Activated naive CD4-positive, alpha-beta T cell treated with anti-CD3 and anti-CD28 coated beads for 36 hours (primary cell): ENCODE measurements at regions not wholly inside any gene's neighbourhood (a gene's known extent, or its start where the extent isn't known, plus 50 kb on each side); places are given as distances from the start of the nearest gene placed in this dataset.

Source experiments
- CTCF ChIA-PET: fragments of 350-600 bp; sonication (Branson Sonifier 250); formaldehyde crosslinking; loops from one replicate; lab custom pipeline; 2021; ENCODE audit warnings: antibody characterized with exemption; lab: Charles Lee
- DNase-seq: peaks from one replicate; pipeline ENCODE4 v3.0.0-alpha.2; 2020
- H3K27ac Mint-ChIP-seq: one replicate; pipeline ENCODE4 v1.8.0; 2021; ENCODE audit warnings: mild to moderate bottlenecking, mixed read lengths
- H3K27me3 Mint-ChIP-seq: one replicate; pipeline ENCODE4 v1.8.0; 2021; ENCODE audit warnings: low read depth, mixed read lengths
- H3K36me3 Mint-ChIP-seq: one replicate; pipeline ENCODE4 v1.8.0; 2021; ENCODE audit warnings: low read depth, mixed read lengths
- H3K4me1 Mint-ChIP-seq: one replicate; pipeline ENCODE4 v1.8.0; 2021; ENCODE audit warnings: low read depth, mixed read lengths
- H3K4me3 Mint-ChIP-seq: one replicate; pipeline ENCODE4 v1.8.0; 2021; ENCODE audit warnings: mild to moderate bottlenecking, moderate library complexity, mixed read lengths
- H3K9me3 Mint-ChIP-seq: one replicate; pipeline ENCODE4 v1.8.0; 2021; ENCODE audit warnings: mixed read lengths
- intact Hi-C: fragments of 100-400 bp; cut with micrococcal nuclease; formaldehyde crosslinking; loops from one replicate; pipeline ENCODE4 v1.15.1; 2023

- Mint-ChIP-seq H3K27ac (no peak overlapping the region), H3K36me3 (no peaks in the 10 kb centered on the region), H3K4me1 (no peaks in the 10 kb centered on the region), H3K4me3 (no peak overlapping the region), H3K9me3 (peaks cover 11% of the 10 kb centered on the region), H3K27me3 (no peaks in the 10 kb centered on the region)
- CTCF ChIA-PET, result no interaction called here
- intact Hi-C loops, result no loop called here
- no peak for DNase-seq
These were observed 520.2 kb upstream of the ZWINT start for GRCh38 chr10:56881218-56881617.

GRCh38 chr10:56880606-56881005 lies 519.5 kb upstream of the ZWINT start:
- Mint-ChIP-seq H3K27ac (no peak overlapping the region), H3K4me3 (no peak overlapping the region), H3K4me1 (no peaks in the 10 kb centered on the region), H3K9me3 (peaks cover 11% of the 10 kb centered on the region), H3K36me3 (no peaks in the 10 kb centered on the region), H3K27me3 (no peaks in the 10 kb centered on the region)
- CTCF ChIA-PET, result no interaction called here
- no peak for DNase-seq
- intact Hi-C loops, result no loop called here

GRCh38 chr10:56874950-56875349 lies 513.9 kb upstream of the ZWINT start:
- Mint-ChIP-seq H3K36me3 (no peaks in the 10 kb centered on the region), H3K27me3 (no peaks in the 10 kb centered on the region), H3K27ac (no peak overlapping the region), H3K4me1 (no peaks in the 10 kb centered on the region), H3K9me3 (peaks cover 4% of the 10 kb centered on the region), H3K4me3 (no peak overlapping the region)
- no peak for DNase-seq
- intact Hi-C loops, result no loop called here
- CTCF ChIA-PET, result no interaction called here

- Mint-ChIP-seq H3K9me3 (peaks cover 2% of the 10 kb centered on the region), H3K27ac (no peak overlapping the region), H3K4me1 (no peaks in the 10 kb centered on the region), H3K27me3 (no peaks in the 10 kb centered on the region), H3K36me3 (no peaks in the 10 kb centered on the region), H3K4me3 (no peak overlapping the region)
- CTCF ChIA-PET, result no interaction called here
- intact Hi-C loops, result no loop called here
- no peak for DNase-seq
These were observed 510.2 kb upstream of the ZWINT start for GRCh38 chr10:56871160-56871668.

GRCh38 chr10:56867236-56867635 lies 506.2 kb upstream of the ZWINT start:
- Mint-ChIP-seq H3K4me1 (no peaks in the 10 kb centered on the region), H3K27me3 (no peaks in the 10 kb centered on the region), H3K27ac (no peak overlapping the region), H3K36me3 (no peaks in the 10 kb centered on the region), H3K4me3 (no peak overlapping the region), H3K9me3 (peaks cover 6% of the 10 kb centered on the region)
- no peak for DNase-seq
- CTCF ChIA-PET, result no interaction called here
- intact Hi-C loops, result no loop called here

- intact Hi-C loops, result no loop called here
- Mint-ChIP-seq H3K27me3 (no peaks in the 10 kb centered on the region), H3K4me1 (no peaks in the 10 kb centered on the region), H3K36me3 (no peaks in the 10 kb centered on the region), H3K9me3 (peaks cover 7% of the 10 kb centered on the region), H3K4me3 (no peak overlapping the region), H3K27ac (no peak overlapping the region)
- DNase-seq, result no peak
- CTCF ChIA-PET, result no interaction called here
These were observed 495.5 kb upstream of the ZWINT start for GRCh38 chr10:56856569-56856968.

GRCh38 chr10:56844978-56845529 lies 484.0 kb upstream of the ZWINT start:
- Mint-ChIP-seq H3K4me3 (no peak overlapping the region), H3K27me3 (no peaks in the 10 kb centered on the region), H3K4me1 (no peaks in the 10 kb centered on the region), H3K27ac (no peak overlapping the region), H3K36me3 (no peaks in the 10 kb centered on the region), H3K9me3 (no peaks in the 10 kb centered on the region)
- CTCF ChIA-PET, result no interaction called here
- DNase-seq, result no peak
- intact Hi-C loops, result no loop called here

GRCh38 chr10:56836659-56837058 lies 475.6 kb upstream of the ZWINT start:
- no peak for DNase-seq
- Mint-ChIP-seq H3K27me3 (no peaks in the 10 kb centered on the region), H3K9me3 (peaks cover 1% of the 10 kb centered on the region), H3K4me1 (no peaks in the 10 kb centered on the region), H3K4me3 (no peak overlapping the region), H3K27ac (no peak overlapping the region), H3K36me3 (no peaks in the 10 kb centered on the region)
- CTCF ChIA-PET, result no interaction called here
- intact Hi-C loops, result no loop called here

GRCh38 chr10:56831681-56832080 lies 470.6 kb upstream of the ZWINT start:
- intact Hi-C loops, result no loop called here
- Mint-ChIP-seq H3K4me1 (no peaks in the 10 kb centered on the region), H3K36me3 (no peaks in the 10 kb centered on the region), H3K27ac (no peak overlapping the region), H3K27me3 (no peaks in the 10 kb centered on the region), H3K9me3 (peaks cover 11% of the 10 kb centered on the region), H3K4me3 (no peak overlapping the region)
- CTCF ChIA-PET, result no interaction called here
- DNase-seq, result no peak

GRCh38 chr10:56823849-56824248 lies 462.8 kb upstream of the ZWINT start:
- CTCF ChIA-PET, result no interaction called here
- no peaks in the 10 kb centered on the region for H3K36me3 Mint-ChIP-seq
- no peak overlapping the region for H3K27ac Mint-ChIP-seq
- peaks cover 30% of the 10 kb centered on the region for H3K9me3 Mint-ChIP-seq
- H3K4me3 Mint-ChIP-seq, result no peak overlapping the region
- no peak for DNase-seq
- no peaks in the 10 kb centered on the region for H3K4me1 Mint-ChIP-seq
- H3K27me3 Mint-ChIP-seq, result no peaks in the 10 kb centered on the region
- intact Hi-C loops, result no loop called here

GRCh38 chr10:56805022-56805421 lies 444.0 kb upstream of the ZWINT start:
- intact Hi-C loops, result no loop called here
- H3K4me3 Mint-ChIP-seq, result no peak overlapping the region
- no peak for DNase-seq
- CTCF ChIA-PET, result no interaction called here
- no peaks in the 10 kb centered on the region for H3K9me3 Mint-ChIP-seq
- no peaks in the 10 kb centered on the region for H3K27me3 Mint-ChIP-seq
- no peaks in the 10 kb centered on the region for H3K36me3 Mint-ChIP-seq
- H3K27ac Mint-ChIP-seq, result no peak overlapping the region
- no peaks in the 10 kb centered on the region for H3K4me1 Mint-ChIP-seq

- CTCF ChIA-PET, result no interaction called here
- Mint-ChIP-seq H3K27ac (no peak overlapping the region), H3K9me3 (peaks cover 12% of the 10 kb centered on the region), H3K4me1 (no peaks in the 10 kb centered on the region), H3K27me3 (no peaks in the 10 kb centered on the region), H3K36me3 (no peaks in the 10 kb centered on the region), H3K4me3 (no peak overlapping the region)
- intact Hi-C loops, result no loop called here
- no peak for DNase-seq
These were observed 424.2 kb upstream of the ZWINT start for GRCh38 chr10:56785292-56785691.

GRCh38 chr10:56782503-56782902 lies 421.4 kb upstream of the ZWINT start:
- peaks cover 14% of the 10 kb centered on the region for H3K9me3 Mint-ChIP-seq
- H3K4me1 Mint-ChIP-seq, result no peaks in the 10 kb centered on the region
- H3K27me3 Mint-ChIP-seq, result no peaks in the 10 kb centered on the region
- H3K4me3 Mint-ChIP-seq, result no peak overlapping the region
- no peak for DNase-seq
- CTCF ChIA-PET, result no interaction called here
- no peak overlapping the region for H3K27ac Mint-ChIP-seq
- H3K36me3 Mint-ChIP-seq, result no peaks in the 10 kb centered on the region
- intact Hi-C loops, result no loop called here
